Breast epithelium (tissue), 4 donors: ENCODE measurements at regions not wholly inside any gene's neighbourhood (a gene's known extent, or its start where the extent isn't known, plus 50 kb on each side); places are given as distances from the start of the nearest gene placed in this dataset.
A peak's percentile ranks its signal among the peaks of the same experiment; 100 is the strongest.

ENCODE experiments used
- DNase-seq, 2 donors: peaks; one replicate each; pipeline ENCODE4 v3.0.0-alpha.2; 2019; ENCODE audit warnings: low spot score in 2 of 2
- H3K27ac ChIP-seq, 2 donors: fragments of 200-600 bp; sonication (generic) in 1 of 2; one replicate each; pipeline ENCODE4 v1.5.1; 2016 to 2019; ENCODE audit warnings: mild to moderate bottlenecking in 1 of 2
- H3K27me3 ChIP-seq, 2 donors: fragments of 200-600 bp; sonication (generic) in 1 of 2; one replicate each; pipeline versions ENCODE4 v1.5.1 to v1.6.0; 2017 to 2019; ENCODE audit warnings: control low read depth in 1 of 2, mild to moderate bottlenecking in 1 of 2
- H3K36me3 ChIP-seq: fragments of 200-600 bp; one replicate; pipeline ENCODE4 v1.5.1; 2019
- H3K4me1 ChIP-seq, 2 donors: fragments of 200-600 bp; sonication (generic); one replicate each; pipeline ENCODE4 v1.5.1; 2016 to 2019; ENCODE audit warnings: control low read depth in 1 of 2
- H3K4me3 ChIP-seq, 3 donors: fragments of 200-600 bp; sonication (generic); 1 replicate in 2 of 3; 2 replicates in 1 of 3; pipeline ENCODE4 v1.5.1; 2016 to 2019; ENCODE audit warnings: mild to moderate bottlenecking in 3 of 3, moderate library complexity in 2 of 3
- H3K9me3 ChIP-seq, 2 donors: fragments of 200-600 bp; sonication (generic) in 1 of 2; one replicate each; pipeline ENCODE4 v1.5.1; 2016 to 2019; ENCODE audit warnings: control low read depth in 1 of 2
- POLR2A ChIP-seq: fragments of 450-650 bp; IDR thresholded peaks from one replicate; pipeline ENCODE4 v1.6.1; 2016; ENCODE audit warnings: antibody characterized with exemption, mild to moderate bottlenecking, moderate library complexity
- POLR2AphosphoS5 ChIP-seq, 3 donors: sonication (generic); formaldehyde crosslinking; IDR thresholded peaks; one replicate each; pipeline ENCODE4 v1.6.1; 2017; ENCODE audit warnings: antibody characterized with exemption in 3 of 3
- intact Hi-C: fragments of 100-400 bp; cut with DNase I; formaldehyde crosslinking; loops from one replicate; pipeline ENCODE4 v1.15.1; 2023; ENCODE audit warnings: low total_unique reads
- TF ChIP-seq, protein P1 (sequence below), 3 donors: fragments of 450-650 bp; IDR thresholded peaks; one replicate each; pipeline ENCODE4 v1.5.1; 2016 to 2017; ENCODE audit warnings: antibody characterized with exemption in 3 of 3, mild to moderate bottlenecking in 3 of 3, moderate library complexity in 3 of 3

- no peak for DNase-seq
- TF ChIP-seq POLR2AphosphoS5 (IDR thresholded peaks at IDR 0.05) (no peak), POLR2A (no peak)
- TF ChIP-seq, protein P1, sequence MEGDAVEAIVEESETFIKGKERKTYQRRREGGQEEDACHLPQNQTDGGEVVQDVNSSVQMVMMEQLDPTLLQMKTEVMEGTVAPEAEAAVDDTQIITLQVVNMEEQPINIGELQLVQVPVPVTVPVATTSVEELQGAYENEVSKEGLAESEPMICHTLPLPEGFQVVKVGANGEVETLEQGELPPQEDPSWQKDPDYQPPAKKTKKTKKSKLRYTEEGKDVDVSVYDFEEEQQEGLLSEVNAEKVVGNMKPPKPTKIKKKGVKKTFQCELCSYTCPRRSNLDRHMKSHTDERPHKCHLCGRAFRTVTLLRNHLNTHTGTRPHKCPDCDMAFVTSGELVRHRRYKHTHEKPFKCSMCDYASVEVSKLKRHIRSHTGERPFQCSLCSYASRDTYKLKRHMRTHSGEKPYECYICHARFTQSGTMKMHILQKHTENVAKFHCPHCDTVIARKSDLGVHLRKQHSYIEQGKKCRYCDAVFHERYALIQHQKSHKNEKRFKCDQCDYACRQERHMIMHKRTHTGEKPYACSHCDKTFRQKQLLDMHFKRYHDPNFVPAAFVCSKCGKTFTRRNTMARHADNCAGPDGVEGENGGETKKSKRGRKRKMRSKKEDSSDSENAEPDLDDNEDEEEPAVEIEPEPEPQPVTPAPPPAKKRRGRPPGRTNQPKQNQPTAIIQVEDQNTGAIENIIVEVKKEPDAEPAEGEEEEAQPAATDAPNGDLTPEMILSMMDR (IDR thresholded peaks at IDR 0.05): no peak
- H3K27me3 ChIP-seq: no peaks in the 10 kb centered on the region
These were observed 115.7 kb upstream of the ANK2 start for GRCh38 chr4:112933790-112934189.

DNA sequence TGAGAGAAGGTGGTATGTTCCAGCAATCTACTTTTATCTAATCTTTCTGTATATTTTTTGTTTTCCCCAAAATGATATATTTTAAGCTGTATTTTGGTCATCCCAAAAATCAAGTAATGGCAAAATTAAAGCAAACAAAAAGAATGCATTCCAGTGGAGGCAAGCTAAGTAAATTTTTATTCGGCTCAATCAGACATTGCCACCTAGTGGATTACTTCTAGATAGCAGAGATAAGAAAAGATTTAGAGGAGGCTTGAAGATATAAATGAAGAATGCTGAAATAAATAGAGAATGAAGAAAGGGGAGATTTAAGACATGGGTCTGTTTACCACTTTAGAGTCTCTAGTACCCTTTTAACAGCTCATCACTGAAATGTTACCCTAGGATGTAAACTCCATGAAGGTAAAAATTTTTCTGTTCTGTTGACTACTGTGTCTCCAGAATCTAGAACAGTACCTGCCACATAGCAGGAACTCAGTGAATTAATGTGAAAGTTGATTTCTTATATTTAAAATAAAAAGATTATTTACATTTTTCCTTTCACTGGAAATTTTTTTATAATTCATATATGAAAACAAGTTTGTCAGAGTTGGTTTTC lies 110.9 kb upstream of the ANK2 start:
- Histone ChIP-seq H3K36me3 (no peaks in the 10 kb centered on the region), H3K9me3 (no peaks in the 10 kb centered on the region), H3K27ac (no peak overlapping the region), H3K4me3 (no peak overlapping the region), H3K4me1 (no peaks in the 10 kb centered on the region), H3K27me3 (no peaks in the 10 kb centered on the region)
- DNase-seq: no peak
- intact Hi-C loops: no loop called here
- TF ChIP-seq POLR2AphosphoS5 (IDR thresholded peaks at IDR 0.05): no peak
- TF ChIP-seq POLR2A: no peak
- TF ChIP-seq, protein P1 (IDR thresholded peaks at IDR 0.05): peak; percentile 34 to 51 (median 38)

More at GRCh38 chr4:112933790-112934189, 115.7 kb upstream of the ANK2 start:
- no peaks in the 10 kb centered on the region for H3K9me3 ChIP-seq
- H3K4me3 ChIP-seq: no peak overlapping the region
- no peaks in the 10 kb centered on the region for H3K4me1 ChIP-seq
- H3K36me3 ChIP-seq: no peaks in the 10 kb centered on the region
- no peak overlapping the region for H3K27ac ChIP-seq
- intact Hi-C loops: no loop called here

DNA sequence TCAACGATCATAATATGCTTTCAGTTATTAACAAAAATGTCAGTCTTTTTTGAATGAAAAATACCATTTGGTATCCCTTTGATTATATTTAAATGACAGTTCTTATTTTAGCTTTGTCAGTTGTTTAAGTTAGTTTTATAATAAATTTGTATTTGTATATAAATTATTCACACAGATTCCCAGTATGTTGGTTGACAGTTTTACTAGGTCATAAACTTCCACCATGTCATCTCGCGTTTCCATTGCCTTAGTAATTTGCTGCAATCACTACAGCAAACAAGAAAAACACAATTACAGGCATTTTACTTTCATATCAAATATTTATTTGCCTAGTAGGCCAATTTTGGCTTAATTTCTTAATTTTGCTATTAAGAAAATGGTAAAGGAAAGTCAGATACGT lies 109.6 kb upstream of the ANK2 start:
- Histone ChIP-seq H3K9me3 (no peaks in the 10 kb centered on the region), H3K36me3 (no peaks in the 10 kb centered on the region), H3K4me3 (no peak overlapping the region), H3K27ac (no peak overlapping the region), H3K4me1 (no peaks in the 10 kb centered on the region), H3K27me3 (no peaks in the 10 kb centered on the region)
- TF ChIP-seq POLR2A (no peak), POLR2AphosphoS5 (IDR thresholded peaks at IDR 0.05) (no peak)
- TF ChIP-seq, protein P1 (IDR thresholded peaks at IDR 0.05): no peak
- intact Hi-C loops: no loop called here
- no peak for DNase-seq

DNA sequence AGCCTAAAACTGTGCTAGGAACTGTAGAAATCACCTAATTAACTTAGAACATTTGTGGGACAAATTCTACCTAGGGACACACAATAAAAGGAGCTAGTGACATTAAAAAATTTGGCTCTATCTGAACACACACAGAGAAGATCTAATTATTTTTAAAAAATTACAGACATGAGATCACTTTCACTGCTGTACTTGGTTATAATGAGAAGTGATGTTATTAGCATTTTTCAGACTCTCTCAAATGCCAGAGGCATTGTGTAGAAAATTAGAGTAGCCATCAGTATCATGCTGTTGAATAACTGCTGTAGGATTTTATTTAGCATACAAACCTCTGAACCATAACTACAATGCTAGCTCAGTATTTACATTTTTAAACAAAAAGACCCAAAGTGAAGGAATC lies 109.1 kb upstream of the ANK2 start:
- H3K4me1 ChIP-seq: no peaks in the 10 kb centered on the region
- intact Hi-C loops: no loop called here
- TF ChIP-seq POLR2AphosphoS5 (IDR thresholded peaks at IDR 0.05) (no peak), POLR2A (no peak)
- TF ChIP-seq, protein P1 (IDR thresholded peaks at IDR 0.05): no peak
- no peak for DNase-seq
- no peaks in the 10 kb centered on the region for H3K27me3 ChIP-seq
- no peaks in the 10 kb centered on the region for H3K9me3 ChIP-seq
- no peak overlapping the region for H3K4me3 ChIP-seq
- no peaks in the 10 kb centered on the region for H3K36me3 ChIP-seq
- no peak overlapping the region for H3K27ac ChIP-seq

- H3K4me3 ChIP-seq: no peak overlapping the region
- H3K4me1 ChIP-seq: no peaks in the 10 kb centered on the region
- TF ChIP-seq, protein P1 (IDR thresholded peaks at IDR 0.05): no peak
- no peak for TF ChIP-seq POLR2A
- TF ChIP-seq POLR2AphosphoS5 (IDR thresholded peaks at IDR 0.05): no peak
- no peaks in the 10 kb centered on the region for H3K36me3 ChIP-seq
- no peaks in the 10 kb centered on the region for H3K27me3 ChIP-seq
- intact Hi-C loops: no loop called here
- DNase-seq: no peak
- no peaks in the 10 kb centered on the region for H3K9me3 ChIP-seq
- no peak overlapping the region for H3K27ac ChIP-seq
These were observed 107.4 kb upstream of the ANK2 start for GRCh38 chr4:112942077-112942476.
